ENCODE measurements at regions not wholly inside any gene's neighbourhood (a gene's known extent, or its start where the extent isn't known, plus 50 kb on each side); places are given as distances from the start of the nearest gene placed in this dataset.

GRCh38 chr2:180892091-180892490 is 88.3 kb upstream of the UBE2E3 start:
- BruUV-seq (replicated peaks): no TSS peak

DNA sequence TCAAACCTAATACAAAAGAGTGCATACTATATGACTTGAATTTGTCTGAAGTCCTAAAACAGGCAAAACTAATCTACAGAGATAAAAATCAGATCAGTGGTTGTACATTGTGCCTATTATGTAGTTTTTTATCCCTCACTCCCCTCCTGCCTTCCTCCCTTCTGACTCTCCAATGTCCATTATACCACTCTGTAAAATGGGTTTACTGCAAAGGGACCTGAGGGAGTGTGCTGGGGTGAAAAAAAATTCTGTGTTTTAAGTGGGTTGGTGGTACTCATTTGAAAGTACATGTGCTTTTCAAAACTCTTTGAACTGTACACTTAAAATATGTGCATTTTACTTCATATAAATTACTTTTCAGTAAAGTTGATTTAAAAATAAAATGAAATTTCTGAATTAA is 89.0 kb upstream of the UBE2E3 start:
- Histone ChIP-seq H3F3A (ENCODE audit: insufficient read depth, low read depth) (no peaks in the 10 kb centered on the region), H3K4me1 (replicated peaks; ENCODE audit: insufficient read depth) (no peaks in the 10 kb centered on the region), H3K27ac (no peak overlapping the region), H3K79me2 (ENCODE audit: low read depth) (no peaks in the 10 kb centered on the region), H3K9me3 (ENCODE audit: insufficient read depth, low read depth) (no peaks in the 10 kb centered on the region), H4K20me1 (ENCODE audit: insufficient read depth) (no peaks in the 10 kb centered on the region), H3K4me3 (no peak overlapping the region), H3K9me2 (ENCODE audit: insufficient read depth) (0 out of 2 replicates have a peak, but pooled peaks cover 5% of the 10 kb centered on the region), H3K4me2 (no peak overlapping the region), H2AFZ (no peak overlapping the region), H3K36me3 (ENCODE audit: low read depth) (no peaks in the 10 kb centered on the region), H3K27me3 (ENCODE audit: insufficient read depth, low read depth) (no peaks in the 10 kb centered on the region)
- no TSS peak for BruUV-seq (replicated peaks)
- intact Hi-C loops (cut with micrococcal nuclease; ENCODE audit: unreplicated experiment): loop anchor here (5.0 kb wide), 1 partner anchor 86 kb away; no protein-coding TSS in a partner anchor
- ChIA-PET CTCF (no interaction called here), POLR2A (ENCODE audit: unreplicated experiment) (no interaction called here)
- TF ChIP-seq, protein P1, sequence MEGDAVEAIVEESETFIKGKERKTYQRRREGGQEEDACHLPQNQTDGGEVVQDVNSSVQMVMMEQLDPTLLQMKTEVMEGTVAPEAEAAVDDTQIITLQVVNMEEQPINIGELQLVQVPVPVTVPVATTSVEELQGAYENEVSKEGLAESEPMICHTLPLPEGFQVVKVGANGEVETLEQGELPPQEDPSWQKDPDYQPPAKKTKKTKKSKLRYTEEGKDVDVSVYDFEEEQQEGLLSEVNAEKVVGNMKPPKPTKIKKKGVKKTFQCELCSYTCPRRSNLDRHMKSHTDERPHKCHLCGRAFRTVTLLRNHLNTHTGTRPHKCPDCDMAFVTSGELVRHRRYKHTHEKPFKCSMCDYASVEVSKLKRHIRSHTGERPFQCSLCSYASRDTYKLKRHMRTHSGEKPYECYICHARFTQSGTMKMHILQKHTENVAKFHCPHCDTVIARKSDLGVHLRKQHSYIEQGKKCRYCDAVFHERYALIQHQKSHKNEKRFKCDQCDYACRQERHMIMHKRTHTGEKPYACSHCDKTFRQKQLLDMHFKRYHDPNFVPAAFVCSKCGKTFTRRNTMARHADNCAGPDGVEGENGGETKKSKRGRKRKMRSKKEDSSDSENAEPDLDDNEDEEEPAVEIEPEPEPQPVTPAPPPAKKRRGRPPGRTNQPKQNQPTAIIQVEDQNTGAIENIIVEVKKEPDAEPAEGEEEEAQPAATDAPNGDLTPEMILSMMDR (conservative IDR thresholded peaks at IDR 0.05): no peak
- TF ChIP-seq EZH2 (IDR thresholded peaks at IDR 0.05; ENCODE audit: low read depth): no peak
- DNase-seq: no peak

More at GRCh38 chr2:180892091-180892490, 88.3 kb upstream of the UBE2E3 start:
- H3K9me3 ChIP-seq (ENCODE audit: insufficient read depth, low read depth): no peaks in the 10 kb centered on the region
- no peak overlapping the region for H3K4me3 ChIP-seq
- intact Hi-C loops (cut with micrococcal nuclease; ENCODE audit: unreplicated experiment): loop anchor here (5.0 kb wide), 1 partner anchor 85 kb away; no protein-coding TSS in a partner anchor
- no peak overlapping the region for H3K4me2 ChIP-seq
- H3K9me2 ChIP-seq (ENCODE audit: insufficient read depth): 0 out of 2 replicates have a peak, but pooled peaks cover 5% of the 10 kb centered on the region
- H3K79me2 ChIP-seq (ENCODE audit: low read depth): no peaks in the 10 kb centered on the region
- no peaks in the 10 kb centered on the region for H3F3A ChIP-seq (ENCODE audit: insufficient read depth, low read depth)
- H3K36me3 ChIP-seq (ENCODE audit: low read depth): no peaks in the 10 kb centered on the region
- no peaks in the 10 kb centered on the region for H3K27me3 ChIP-seq (ENCODE audit: insufficient read depth, low read depth)
- TF ChIP-seq, protein P1 (conservative IDR thresholded peaks at IDR 0.05): no peak
- TF ChIP-seq EZH2 (IDR thresholded peaks at IDR 0.05; ENCODE audit: low read depth): no peak
- ChIA-PET CTCF (no interaction called here), POLR2A (ENCODE audit: unreplicated experiment) (no interaction called here)
- no peak for DNase-seq
- H2AFZ ChIP-seq: no peak overlapping the region
- no peaks in the 10 kb centered on the region for H4K20me1 ChIP-seq (ENCODE audit: insufficient read depth)
- no peak overlapping the region for H3K27ac ChIP-seq
- H3K4me1 ChIP-seq (replicated peaks; ENCODE audit: insufficient read depth): no peaks in the 10 kb centered on the region

GRCh38 chr2:180890781-180891180 is 89.6 kb upstream of the UBE2E3 start:
- DNase-seq: no peak
- CTCF ChIA-PET: no interaction called here
- Histone ChIP-seq H3K27ac (no peak overlapping the region), H3K4me1 (replicated peaks; ENCODE audit: insufficient read depth) (no peaks in the 10 kb centered on the region), H3K4me2 (no peak overlapping the region), H3K4me3 (no peak overlapping the region), H3K36me3 (ENCODE audit: low read depth) (no peaks in the 10 kb centered on the region), H3K27me3 (ENCODE audit: insufficient read depth, low read depth) (no peaks in the 10 kb centered on the region), H3F3A (ENCODE audit: insufficient read depth, low read depth) (no peaks in the 10 kb centered on the region), H3K79me2 (ENCODE audit: low read depth) (no peaks in the 10 kb centered on the region), H3K9me3 (ENCODE audit: insufficient read depth, low read depth) (no peaks in the 10 kb centered on the region), H2AFZ (0 out of 2 replicates have a peak overlapping the region, but pooled peaks have one; percentile 2), H3K9me2 (ENCODE audit: insufficient read depth) (0 out of 2 replicates have a peak, but pooled peaks cover 5% of the 10 kb centered on the region), H4K20me1 (ENCODE audit: insufficient read depth) (no peaks in the 10 kb centered on the region)
- POLR2A ChIA-PET (ENCODE audit: unreplicated experiment): no interaction called here
- BruUV-seq (replicated peaks): no TSS peak
- TF ChIP-seq, protein P1 (conservative IDR thresholded peaks at IDR 0.05): no peak
- TF ChIP-seq EZH2 (IDR thresholded peaks at IDR 0.05; ENCODE audit: low read depth): no peak
- intact Hi-C loops (cut with micrococcal nuclease; ENCODE audit: unreplicated experiment): loop anchor here (5.0 kb wide), 1 partner anchor 87 kb away; no protein-coding TSS in a partner anchor
